Jurkat, Clone E6-1 (cell line): ENCODE measurements at regions not wholly inside any gene's neighbourhood (a gene's known extent, or its start where the extent isn't known, plus 50 kb on each side); places are given as distances from the start of the nearest gene placed in this dataset.

Source experiments
- DNase-seq: peaks from one replicate; pipeline ENCODE4 v3.0.0-alpha.2; 2011; ENCODE audit warnings: low read depth, low spot score
- H3K4me3 ChIP-seq: 2 replicates; pipeline ENCODE4 v1.5.1; 2011; ENCODE audit warnings: mild to moderate bottlenecking, low read length, control low read depth, moderate library complexity

DNA sequence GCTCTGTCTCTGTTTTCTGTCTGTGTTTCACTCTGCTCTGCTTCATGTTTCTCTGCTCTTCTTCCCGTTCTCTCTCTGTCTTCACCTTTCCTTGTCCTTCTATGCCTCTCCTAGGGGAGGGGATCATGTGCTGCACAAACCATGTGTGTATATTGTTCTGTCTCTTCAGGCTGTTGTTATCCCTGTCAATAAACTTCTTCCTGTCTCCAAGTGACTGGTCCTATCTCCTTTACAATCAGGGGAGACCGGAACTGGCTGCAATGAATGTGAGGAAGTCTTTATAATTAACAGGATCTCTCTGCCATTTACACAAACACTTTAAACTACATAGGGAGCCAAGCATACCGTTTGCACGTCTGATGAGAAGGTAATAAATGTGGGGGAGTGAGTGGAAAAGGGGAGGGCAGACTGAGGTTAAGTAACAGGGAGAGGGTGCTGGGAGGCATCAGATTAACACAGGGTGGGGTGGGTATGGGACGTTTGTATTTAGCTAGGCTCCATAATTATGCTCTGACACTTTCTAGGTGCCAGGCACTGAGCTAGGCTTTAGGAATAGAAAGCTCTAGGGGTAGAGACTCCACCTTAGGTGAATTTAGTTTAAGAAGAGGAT, 626.1 kb downstream of the DHX35 start:
- no peak for DNase-seq
- H3K4me3 ChIP-seq: no peak overlapping the region

DNA sequence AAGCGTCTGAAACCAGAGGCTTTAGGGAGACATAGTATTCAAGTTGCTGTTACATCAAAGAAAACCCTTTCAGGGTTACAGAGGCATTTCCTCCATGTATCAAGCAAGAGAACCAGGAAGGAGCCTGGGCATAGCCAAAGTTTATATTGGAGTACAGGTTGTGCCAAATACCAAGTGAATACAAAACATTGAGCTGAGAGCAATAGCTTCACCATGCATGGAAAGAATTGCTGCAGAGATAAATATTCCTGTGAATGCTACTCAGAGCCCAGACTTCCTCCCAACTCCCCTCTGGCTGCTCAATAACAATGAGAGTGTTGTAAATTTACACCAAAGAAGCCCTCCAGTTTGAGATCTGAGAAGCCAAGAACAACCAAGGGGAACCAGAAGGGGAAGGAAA, 618.9 kb downstream of the DHX35 start:
- no peak overlapping the region for H3K4me3 ChIP-seq
- DNase-seq: no peak

DNA sequence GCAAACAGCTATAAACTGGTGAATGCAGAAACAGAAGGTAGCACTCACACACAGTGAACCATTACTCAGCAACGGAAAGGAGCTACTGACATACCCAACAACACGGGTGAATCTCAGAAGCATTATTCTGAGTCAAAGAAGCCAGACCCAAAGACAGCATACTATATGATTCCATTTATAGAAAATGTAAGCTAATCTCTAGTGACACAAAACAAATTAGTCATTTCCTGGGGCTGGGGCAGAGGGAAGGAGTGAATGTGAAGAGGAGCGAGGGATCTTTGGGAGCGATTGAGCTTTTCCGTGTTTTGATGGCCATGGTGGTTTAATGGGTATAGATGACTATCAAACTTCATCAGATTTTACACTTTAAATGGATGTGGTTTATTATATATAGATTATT, 614.6 kb downstream of the DHX35 start:
- DNase-seq: no peak
- H3K4me3 ChIP-seq: no peak overlapping the region

DNA sequence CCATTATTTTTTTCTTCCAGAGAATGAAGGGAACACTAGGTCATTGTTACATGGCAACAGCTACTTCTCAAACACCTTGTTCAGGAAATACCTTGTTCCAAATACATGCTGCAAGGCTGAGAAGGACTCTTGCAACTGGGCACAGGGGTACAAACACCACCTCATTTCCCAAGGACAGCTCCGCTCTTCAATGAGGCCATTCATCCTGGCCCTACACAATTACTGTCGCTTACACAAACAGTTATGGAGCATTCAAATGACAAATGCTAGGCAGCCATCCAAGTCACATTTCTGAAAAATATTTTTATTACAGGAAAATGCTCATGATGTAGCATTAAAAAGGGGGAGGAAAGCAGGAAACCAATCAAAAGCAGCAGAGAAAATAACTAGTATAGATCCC, 611.9 kb downstream of the DHX35 start:
- DNase-seq: no peak
- H3K4me3 ChIP-seq: no peak overlapping the region

DNA sequence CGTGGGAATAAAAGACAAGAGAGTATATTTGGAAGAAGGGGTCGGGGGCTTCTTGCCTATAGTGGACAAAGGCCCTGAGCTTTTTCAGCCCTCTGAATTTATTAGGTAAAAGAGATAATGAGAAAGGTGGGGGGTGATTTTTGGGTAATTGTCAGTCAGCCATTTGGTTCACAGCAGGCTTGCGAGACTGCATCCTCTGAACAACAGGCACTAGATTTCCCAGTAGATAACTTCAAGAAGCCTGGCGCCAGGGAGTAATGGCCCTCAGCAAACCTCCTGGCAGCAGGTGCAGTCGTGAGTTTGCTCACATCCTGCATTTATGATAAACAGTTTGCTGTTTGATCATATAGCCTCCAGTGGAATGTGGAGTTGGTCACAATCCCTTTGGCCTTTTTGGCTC, 609.0 kb downstream of the DHX35 start:
- DNase-seq: no peak
- H3K4me3 ChIP-seq: no peak overlapping the region

DNA sequence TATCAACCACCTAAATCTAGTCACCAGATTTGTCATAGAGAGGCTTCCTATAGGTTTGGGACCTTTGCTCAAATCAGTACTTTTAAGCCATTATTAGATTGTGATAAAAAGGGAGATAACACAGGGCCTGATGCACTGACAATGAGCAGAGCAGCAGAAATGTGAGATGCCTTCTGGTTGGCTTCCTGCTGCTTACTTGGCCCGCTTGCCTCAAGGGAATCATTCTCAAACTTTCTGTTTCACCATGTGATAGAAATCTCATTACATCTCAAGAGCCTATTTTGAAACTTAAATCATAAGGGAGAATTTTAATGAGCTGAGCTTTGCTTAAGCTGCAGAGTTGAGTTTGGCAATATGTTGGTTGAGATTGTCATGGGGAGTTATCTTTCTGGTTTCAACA, 606.0 kb downstream of the DHX35 start:
- no peak overlapping the region for H3K4me3 ChIP-seq
- no peak for DNase-seq

DNA sequence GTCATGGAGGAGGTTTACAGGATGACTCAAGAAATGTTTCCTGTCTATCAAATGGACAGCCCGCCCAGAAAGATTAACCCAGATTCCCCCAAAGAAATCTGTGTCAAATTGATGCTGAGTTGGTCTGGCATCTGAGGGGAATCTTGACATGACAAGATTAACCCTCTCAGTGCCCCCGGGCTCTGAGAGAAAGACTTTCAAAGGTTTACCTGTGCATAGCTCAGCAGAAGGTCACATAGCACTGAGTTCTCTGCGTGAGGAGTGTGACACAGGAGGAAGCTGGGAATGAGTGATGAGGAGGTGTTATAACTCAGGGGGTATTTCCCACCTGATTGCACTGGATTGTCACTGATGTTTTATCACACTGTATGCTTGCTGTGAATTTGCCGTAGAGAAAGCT, 601.2 kb downstream of the DHX35 start:
- no peak overlapping the region for H3K4me3 ChIP-seq
- no peak for DNase-seq

DNA sequence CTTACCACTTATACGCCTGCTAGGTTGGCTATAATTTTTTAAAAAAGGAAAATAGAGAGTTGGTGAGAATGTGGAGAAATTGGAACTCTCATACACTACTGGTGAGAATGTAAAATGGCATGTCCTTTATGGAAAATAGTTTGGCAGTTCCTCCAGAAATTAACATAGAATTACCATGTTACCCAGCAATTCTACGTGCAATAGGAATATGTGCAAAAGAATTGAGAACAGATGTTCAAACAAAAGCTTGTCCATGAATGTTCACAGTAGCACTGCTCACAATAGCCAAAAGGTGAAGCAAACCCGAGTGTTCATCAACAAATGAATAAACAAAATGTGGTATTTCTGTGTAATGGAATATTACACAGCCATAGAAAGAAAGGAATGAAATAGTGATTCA, 592.2 kb downstream of the DHX35 start:
- H3K4me3 ChIP-seq: no peak overlapping the region
- no peak for DNase-seq

DNA sequence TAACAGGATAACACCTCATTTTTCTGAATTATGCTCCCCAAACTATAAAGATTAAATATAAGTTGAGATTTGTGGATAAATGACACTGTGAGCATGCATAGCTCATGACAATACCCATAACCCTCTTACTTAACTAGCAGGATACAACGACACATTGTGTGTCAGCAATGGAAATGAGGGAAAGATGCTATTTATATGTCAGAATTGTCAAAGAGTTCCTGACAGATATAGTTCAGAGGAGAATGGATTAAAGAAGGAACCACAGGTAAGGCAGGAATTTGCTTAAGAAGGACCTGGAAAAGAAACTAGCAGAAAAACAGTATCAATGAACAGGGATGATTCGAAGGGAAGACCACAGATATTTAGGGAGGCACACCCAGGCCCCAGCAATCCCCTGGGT, 591.0 kb downstream of the DHX35 start:
- no peak for DNase-seq
- H3K4me3 ChIP-seq: no peak overlapping the region

DNA sequence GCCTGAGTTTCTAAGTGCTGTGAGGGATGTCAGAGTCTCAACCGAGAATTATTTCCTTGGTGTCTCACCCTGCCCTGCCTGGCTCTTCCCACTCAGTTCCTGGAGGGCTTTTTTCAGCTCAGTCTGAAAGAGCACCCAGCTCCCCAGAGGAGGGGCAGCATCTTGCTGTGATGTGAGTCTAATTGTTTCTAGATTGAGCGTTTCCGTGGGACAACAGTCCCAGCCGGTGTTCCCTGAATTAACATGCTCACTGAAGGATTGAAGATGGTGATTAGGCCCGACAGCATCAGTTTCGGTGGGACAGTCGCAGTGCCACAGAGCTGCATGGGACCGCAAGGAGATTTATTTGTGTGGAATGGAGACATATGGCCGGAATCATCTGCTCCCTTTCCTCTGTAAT, 587.6 kb downstream of the DHX35 start:
- no peak overlapping the region for H3K4me3 ChIP-seq
- DNase-seq: no peak

DNA sequence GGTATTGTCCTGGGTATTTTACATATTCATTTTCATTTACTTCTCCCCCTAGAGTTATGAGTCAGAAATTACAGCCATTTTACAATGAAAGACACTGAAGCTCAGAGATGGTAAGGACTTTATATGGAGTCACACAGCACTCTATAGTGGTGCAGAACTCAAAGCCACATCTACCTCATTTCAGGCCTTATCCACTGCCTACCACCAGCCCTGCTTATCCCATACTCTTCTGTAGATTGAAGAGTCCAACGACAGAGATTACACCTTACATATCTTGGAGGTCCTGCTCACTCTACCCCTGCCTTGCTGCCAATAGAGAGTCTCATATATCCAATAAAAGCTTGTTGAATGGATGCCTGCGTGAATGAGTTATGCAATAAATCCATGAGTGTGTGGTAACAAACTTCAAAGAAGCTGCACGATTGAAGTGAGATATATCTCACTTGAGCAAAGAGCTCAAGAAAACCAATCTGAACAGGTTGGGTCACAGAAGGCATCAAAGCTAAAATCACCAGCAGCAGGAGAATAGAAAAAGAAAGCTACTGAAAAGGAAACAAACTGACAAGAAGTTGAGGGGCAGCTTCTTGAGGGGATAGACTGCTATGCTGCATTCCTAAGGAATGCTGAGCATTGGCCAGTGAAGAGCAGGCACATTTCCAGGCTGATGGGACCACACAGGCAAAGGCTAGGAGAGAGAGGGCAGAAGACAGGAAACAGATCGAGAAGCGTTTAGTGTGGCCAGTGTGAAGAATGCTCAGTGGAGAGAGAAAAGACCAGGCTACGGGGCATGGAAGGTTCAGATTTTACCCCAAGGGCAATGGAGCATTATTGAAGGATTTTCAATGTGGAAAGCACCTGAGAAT, 585.6 kb downstream of the DHX35 start:
- DNase-seq: peak; percentile 24

DNA sequence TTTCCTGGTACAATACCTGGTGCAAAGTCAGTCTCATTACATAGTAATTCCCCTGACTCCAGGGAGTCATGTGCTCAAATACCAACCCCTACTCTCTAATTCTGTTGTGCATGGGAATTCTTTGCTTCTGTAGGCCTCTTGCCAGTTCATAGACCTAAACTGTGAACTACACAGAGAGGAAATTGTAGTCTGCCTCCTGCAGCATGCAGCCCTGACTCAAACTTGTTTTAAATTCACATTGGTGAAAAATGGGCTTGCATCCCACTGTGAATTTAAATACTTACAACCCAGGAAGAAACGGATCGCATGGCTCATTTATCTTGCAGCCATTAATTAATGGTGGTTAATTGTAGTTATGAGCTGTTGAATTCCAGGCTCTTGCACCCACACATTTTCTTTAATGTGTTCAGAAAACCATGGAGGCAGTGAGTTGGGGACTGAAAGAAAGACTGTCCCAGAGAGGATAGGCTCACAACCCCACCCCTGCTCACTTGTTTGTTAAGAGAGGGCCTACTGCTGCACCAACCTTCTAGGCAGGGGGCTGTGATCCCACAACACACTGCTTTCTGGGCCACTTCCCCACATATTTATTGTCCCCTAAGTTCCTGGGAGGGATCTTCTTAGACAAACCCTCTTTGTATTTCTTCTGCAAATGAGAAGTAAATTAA, 579.1 kb downstream of the DHX35 start:
- no peak for DNase-seq
- no peak overlapping the region for H3K4me3 ChIP-seq

More for the DNA sequence above, 585.6 kb downstream of the DHX35 start:
- H3K4me3 ChIP-seq: no peak overlapping the region

DNA sequence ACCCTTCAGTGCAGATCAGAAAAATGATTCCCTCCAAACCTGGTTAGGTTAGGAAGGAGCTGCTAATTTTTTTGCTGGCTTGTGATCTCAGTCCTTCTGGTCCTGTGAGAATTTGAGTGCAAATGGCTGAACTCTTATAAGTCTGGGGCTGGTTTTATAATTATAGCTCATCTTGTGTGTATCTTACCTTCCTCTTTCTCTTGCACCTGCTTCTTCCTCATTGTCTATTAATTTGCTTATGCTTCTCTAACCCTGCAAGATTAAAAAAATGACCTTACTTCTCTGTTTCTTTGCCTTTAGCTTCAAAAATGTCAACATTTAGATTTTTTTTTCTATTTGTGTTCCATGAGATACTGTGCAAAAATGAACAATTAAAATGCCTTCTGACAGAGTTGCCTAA, 576.2 kb downstream of the DHX35 start:
- no peak overlapping the region for H3K4me3 ChIP-seq
- DNase-seq: no peak

DNA sequence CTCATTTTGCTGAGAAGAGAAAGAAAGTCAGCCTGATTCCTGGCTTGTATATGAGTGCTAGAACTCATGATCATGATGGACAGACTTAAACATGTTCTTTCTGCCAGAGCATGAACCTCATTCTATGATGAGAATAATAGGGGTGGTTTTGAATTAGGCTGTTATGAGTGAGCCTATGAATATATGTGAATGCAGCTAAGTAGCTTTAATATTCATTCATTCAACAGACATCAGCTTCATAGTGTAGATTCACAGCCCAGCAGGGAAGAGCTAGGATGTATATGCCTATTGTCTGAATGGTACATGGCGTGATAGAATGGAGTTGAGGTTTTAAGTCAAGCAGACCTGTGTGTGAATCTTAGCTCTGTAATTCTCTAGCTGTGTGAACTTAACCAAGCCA, 573.2 kb downstream of the DHX35 start:
- no peak for DNase-seq
- H3K4me3 ChIP-seq: no peak overlapping the region

DNA sequence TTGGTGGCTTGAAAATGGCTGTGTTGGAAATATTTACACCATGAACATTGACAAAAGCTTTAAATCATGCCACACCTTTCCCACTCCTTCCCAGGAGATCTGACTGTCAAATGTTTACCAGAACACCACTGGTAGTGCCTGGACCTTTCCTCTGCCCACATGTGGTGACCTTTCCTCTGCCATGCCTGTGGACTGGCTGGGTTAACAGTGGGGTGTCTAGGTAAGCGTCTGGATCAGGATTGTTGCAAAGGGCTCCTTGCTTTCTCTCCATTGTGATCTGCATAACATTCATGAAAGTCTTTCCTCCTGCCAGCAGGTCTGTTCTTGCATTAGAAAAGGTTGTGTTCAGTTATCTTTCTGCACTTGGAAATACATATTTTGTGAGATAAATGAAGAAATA, 572.7 kb downstream of the DHX35 start:
- DNase-seq: no peak
- H3K4me3 ChIP-seq: no peak overlapping the region

DNA sequence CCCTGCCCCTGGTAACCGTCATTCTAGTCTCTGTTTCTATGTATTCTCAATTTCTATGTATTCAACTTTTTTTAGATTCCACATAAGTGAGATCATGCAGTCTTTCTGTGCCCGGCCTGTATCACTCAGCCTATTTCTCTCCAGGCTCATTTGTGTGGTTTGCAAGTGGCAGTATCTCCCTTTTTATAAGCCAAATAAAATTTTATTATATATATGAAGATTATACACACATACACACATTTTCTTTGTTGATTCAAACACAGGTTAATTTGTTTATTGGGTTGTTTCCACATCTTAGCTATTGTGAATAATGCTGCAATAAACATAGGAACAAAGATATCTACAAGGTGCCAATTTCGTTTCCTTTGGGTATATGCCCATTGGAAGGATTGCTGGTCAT, 571.7 kb downstream of the DHX35 start:
- DNase-seq: no peak
- H3K4me3 ChIP-seq: no peak overlapping the region

DNA sequence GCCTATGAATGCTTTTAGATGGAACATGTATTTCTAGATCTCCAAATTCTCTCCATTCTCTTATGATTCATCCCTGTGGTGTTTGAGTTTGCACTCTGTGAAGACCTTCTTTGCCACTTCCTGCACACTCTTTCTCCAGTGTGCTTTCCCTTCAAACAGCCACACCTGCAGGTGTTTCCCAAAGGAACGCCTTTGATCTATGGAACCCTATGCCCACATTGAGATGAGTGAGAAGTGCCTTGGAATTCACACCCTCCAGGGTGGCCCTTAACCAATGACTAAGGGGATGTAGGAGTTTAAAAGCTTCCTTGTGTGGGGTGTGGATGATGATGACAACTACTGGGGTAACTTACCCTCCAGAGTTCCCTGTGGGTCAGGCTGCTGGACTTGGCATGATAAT, 570.1 kb downstream of the DHX35 start:
- no peak overlapping the region for H3K4me3 ChIP-seq
- peak; percentile 8 for DNase-seq

DNA sequence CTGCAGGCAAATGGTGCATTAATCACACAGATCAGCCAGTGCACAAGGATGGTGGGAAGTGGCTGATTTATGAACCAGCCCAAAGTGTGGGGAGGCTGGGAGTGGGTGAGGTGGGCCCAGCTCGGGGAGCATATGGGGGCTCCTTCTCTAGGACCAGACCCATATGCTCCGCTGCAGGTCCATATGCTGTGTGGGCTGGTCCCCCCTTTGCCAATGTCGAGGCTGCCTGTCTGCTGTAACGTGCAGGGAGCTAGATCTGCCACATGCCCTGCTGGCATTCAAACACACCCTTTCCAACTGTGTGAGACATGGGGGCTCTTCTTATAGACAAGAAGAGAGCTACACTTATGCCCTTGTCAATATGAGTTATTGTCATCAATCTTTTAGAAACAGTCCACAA, 566.3 kb downstream of the DHX35 start:
- no peak for DNase-seq
- H3K4me3 ChIP-seq: no peak overlapping the region

DNA sequence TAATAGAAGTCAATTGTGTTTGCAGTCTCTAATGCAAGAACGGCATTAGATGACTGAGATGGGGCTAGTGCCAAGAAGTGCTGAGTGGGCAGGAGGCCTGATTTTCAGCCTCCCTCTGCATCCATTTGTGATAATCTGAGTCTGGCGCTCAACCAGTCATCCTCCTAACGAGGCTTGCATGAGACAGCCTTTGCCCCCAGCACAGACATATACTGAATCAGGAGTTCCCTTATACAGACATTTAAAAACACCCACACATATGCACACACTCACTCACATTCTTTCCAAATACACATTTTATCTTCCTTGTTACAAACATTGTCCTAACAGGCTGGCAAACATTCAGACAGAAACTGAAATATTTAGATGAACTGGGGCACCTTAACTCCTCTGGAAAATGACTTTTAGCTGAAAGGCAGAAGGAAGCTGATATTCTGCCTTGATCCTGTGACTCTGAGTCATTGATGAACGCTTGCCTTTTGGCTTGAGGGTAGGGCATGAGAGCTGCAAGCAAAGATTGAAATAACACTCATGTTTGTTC, 562.3 kb downstream of the DHX35 start:
- no peak for DNase-seq
- no peak overlapping the region for H3K4me3 ChIP-seq

DNA sequence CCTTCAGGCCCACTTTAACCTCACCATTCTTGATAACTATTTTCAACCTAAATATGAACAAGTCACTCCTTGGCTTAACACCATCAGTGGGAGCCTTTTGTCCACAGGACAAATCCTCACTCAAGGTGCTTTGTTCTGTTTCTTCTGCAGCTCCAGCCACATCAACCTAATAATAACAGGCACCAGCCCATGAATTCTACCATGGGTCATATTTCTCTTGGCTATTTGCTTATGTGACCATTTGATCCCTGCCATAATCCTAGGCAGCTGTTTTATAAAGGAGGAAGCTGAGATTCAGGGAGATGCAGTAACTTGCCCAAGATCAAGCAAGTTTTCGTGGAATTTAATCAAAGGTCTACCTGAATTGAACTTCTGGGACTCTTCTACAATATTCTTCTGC, 561.3 kb downstream of the DHX35 start:
- DNase-seq: no peak
- no peak overlapping the region for H3K4me3 ChIP-seq
